HCT116 (cell line): ENCODE measurements at regions not wholly inside any gene's neighbourhood (a gene's known extent, or its start where the extent isn't known, plus 50 kb on each side); places are given as distances from the start of the nearest gene placed in this dataset.

ENCODE experiments used
- CTCF ChIP-seq, 3 experiments: fragments of 200-600 bp in 1 of 3; sonication (generic) in 1 of 3; IDR thresholded peaks in 2 of 3; conservative IDR thresholded peaks in 1 of 3; 2 replicates each; pipeline ENCODE4 v1.5.1; 2012 to 2017; ENCODE audit warnings: low read depth in 2 of 3, low read length in 2 of 3, antibody characterized with exemption in 1 of 3, borderline replicate concordance in 1 of 3, control low read depth in 1 of 3, mild to moderate bottlenecking in 1 of 3, mixed read lengths in 1 of 3, mixed run types in 1 of 3, moderate library complexity in 1 of 3; ENCODE audit not compliant: insufficient read depth in 1 of 3
- EZH2 ChIP-seq: fragments of 200-600 bp; sonication (generic); IDR thresholded peaks from 2 replicates; pipeline ENCODE4 v1.6.1; 2017; ENCODE audit warnings: antibody characterized with exemption, mixed run types
- EZH2phosphoT487 ChIP-seq: fragments of 200-600 bp; IDR thresholded peaks from 2 replicates; pipeline ENCODE4 v1.6.1; 2018; ENCODE audit warnings: antibody characterized with exemption, borderline replicate concordance
- JUND ChIP-seq: IDR thresholded peaks from 2 replicates; pipeline ENCODE4 v1.6.1; 2012
- POLR2AphosphoS5 ChIP-seq: IDR thresholded peaks from 2 replicates; pipeline ENCODE4 v1.6.1; 2011; ENCODE audit warnings: mild to moderate bottlenecking, low read depth, low read length, moderate library complexity
- SIN3A ChIP-seq: IDR thresholded peaks from 2 replicates; pipeline ENCODE4 v1.6.1; 2012; ENCODE audit warnings: low read depth
- SP1 ChIP-seq: IDR thresholded peaks from 2 replicates; pipeline ENCODE4 v1.6.1; 2012; ENCODE audit warnings: low read depth
- TCF7L2 ChIP-seq: IDR thresholded peaks from 2 replicates; pipeline ENCODE4 v1.7.0; 2011; ENCODE audit warnings: borderline replicate concordance, inconsistent platforms; ENCODE audit not compliant: insufficient read depth, insufficient read length; ENCODE audit errors: extremely low read depth
- ZNF274 ChIP-seq: fragments of 200-500 bp; sonication (Bioruptor generic); IDR thresholded peaks from 2 replicates; pipeline ENCODE4 v1.6.1; 2014; ENCODE audit warnings: mild to moderate bottlenecking, low read depth, low read length, inconsistent platforms
- TF ChIP-seq, protein P1 (sequence below): IDR thresholded peaks from 2 replicates; pipeline ENCODE4 v1.6.1; 2012; ENCODE audit warnings: low read depth

GRCh38 chr2:163207693-163208370 lies 369.3 kb upstream of the KCNH7 start:
- TF ChIP-seq TCF7L2 (no peak), ZNF274 (no peak), CTCF (IDR thresholded peaks at IDR 0.05 in 2 of 3, conservative IDR thresholded peaks at IDR 0.05 in 1 of 3; ENCODE audit: borderline replicate concordance in 1 of 3, insufficient read depth in 1 of 3, low read depth in 2 of 3, low read length in 2 of 3) (no peak), SP1 (no peak), SIN3A (no peak), JUND (no peak), POLR2AphosphoS5 (no peak), EZH2 (no peak), EZH2phosphoT487 (no peak)
- TF ChIP-seq, protein P1, sequence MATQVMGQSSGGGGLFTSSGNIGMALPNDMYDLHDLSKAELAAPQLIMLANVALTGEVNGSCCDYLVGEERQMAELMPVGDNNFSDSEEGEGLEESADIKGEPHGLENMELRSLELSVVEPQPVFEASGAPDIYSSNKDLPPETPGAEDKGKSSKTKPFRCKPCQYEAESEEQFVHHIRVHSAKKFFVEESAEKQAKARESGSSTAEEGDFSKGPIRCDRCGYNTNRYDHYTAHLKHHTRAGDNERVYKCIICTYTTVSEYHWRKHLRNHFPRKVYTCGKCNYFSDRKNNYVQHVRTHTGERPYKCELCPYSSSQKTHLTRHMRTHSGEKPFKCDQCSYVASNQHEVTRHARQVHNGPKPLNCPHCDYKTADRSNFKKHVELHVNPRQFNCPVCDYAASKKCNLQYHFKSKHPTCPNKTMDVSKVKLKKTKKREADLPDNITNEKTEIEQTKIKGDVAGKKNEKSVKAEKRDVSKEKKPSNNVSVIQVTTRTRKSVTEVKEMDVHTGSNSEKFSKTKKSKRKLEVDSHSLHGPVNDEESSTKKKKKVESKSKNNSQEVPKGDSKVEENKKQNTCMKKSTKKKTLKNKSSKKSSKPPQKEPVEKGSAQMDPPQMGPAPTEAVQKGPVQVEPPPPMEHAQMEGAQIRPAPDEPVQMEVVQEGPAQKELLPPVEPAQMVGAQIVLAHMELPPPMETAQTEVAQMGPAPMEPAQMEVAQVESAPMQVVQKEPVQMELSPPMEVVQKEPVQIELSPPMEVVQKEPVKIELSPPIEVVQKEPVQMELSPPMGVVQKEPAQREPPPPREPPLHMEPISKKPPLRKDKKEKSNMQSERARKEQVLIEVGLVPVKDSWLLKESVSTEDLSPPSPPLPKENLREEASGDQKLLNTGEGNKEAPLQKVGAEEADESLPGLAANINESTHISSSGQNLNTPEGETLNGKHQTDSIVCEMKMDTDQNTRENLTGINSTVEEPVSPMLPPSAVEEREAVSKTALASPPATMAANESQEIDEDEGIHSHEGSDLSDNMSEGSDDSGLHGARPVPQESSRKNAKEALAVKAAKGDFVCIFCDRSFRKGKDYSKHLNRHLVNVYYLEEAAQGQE: no peak
